Lower lobe of right lung (tissue), 2 donors: ENCODE measurements at regions not wholly inside any gene's neighbourhood (a gene's known extent, or its start where the extent isn't known, plus 50 kb on each side); places are given as distances from the start of the nearest gene placed in this dataset.

ENCODE experiments used
- ATAC-seq, 2 donors: fragments of 200-7000 bp; cut with Tn5 transposase; one replicate each; pipeline ENCODE4 v1.9.1; 2020 to 2022; ENCODE audit warnings: mild to moderate bottlenecking in 2 of 2, moderate library complexity in 2 of 2
- DNase-seq: peaks from one replicate; pipeline ENCODE4 v3.0.0-alpha.2; 2020
- H3K27ac ChIP-seq: fragments of 200-600 bp; one replicate; pipeline ENCODE4 v1.8.0; 2022
- H3K27me3 ChIP-seq: fragments of 200-600 bp; one replicate; pipeline ENCODE4 v1.8.0; 2022; ENCODE audit warnings: low read depth
- H3K36me3 ChIP-seq: fragments of 200-600 bp; one replicate; pipeline ENCODE4 v1.8.0; 2022; ENCODE audit warnings: mild to moderate bottlenecking
- H3K4me1 ChIP-seq: fragments of 200-600 bp; one replicate; pipeline ENCODE4 v1.8.0; 2022
- H3K4me3 ChIP-seq: fragments of 200-600 bp; one replicate; pipeline ENCODE4 v1.8.0; 2022; ENCODE audit warnings: mild to moderate bottlenecking
- H3K9me3 ChIP-seq: fragments of 200-600 bp; one replicate; pipeline ENCODE4 v1.8.0; 2022
- intact Hi-C: fragments of 100-400 bp; cut with DNase I; formaldehyde crosslinking; loops from one replicate; pipeline ENCODE4 v1.11.0; 2022
- TF ChIP-seq, protein P1 (sequence below): fragments of 200-600 bp; IDR thresholded peaks from one replicate; pipeline ENCODE4 v1.8.0; 2022; ENCODE audit warnings: antibody characterized with exemption, mild to moderate bottlenecking
- donor health status: DM: no; HTN: yes; CAD: no; lungs with severe emphysema.

DNA sequence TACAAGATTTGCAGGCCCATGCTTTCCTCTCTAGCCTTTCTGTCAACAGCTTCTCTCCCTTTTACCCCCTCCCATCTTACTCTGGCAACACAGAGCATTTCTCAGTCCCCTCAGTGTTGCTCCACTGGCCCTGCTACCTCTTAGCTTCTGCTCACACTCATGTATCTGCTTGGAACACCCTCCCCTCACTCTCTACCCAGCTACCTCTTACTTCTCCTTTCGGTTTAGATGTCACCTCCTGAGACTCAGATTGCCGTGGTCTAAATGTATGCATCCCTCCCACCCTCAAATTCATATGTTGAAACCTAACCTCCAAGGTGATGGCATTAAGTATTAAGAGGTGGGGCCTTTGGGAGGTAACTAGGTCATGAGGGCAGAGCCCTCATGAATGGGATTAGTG is 80.1 kb downstream of the FOXD2 start:
- DNase-seq (no peak), ATAC-seq (no peak)
- Histone ChIP-seq H3K27ac (no peak overlapping the region), H3K4me1 (no peaks in the 10 kb centered on the region), H3K9me3 (no peaks in the 10 kb centered on the region), H3K4me3 (no peak overlapping the region), H3K36me3 (no peaks in the 10 kb centered on the region), H3K27me3 (no peaks in the 10 kb centered on the region)
- TF ChIP-seq, protein P1, sequence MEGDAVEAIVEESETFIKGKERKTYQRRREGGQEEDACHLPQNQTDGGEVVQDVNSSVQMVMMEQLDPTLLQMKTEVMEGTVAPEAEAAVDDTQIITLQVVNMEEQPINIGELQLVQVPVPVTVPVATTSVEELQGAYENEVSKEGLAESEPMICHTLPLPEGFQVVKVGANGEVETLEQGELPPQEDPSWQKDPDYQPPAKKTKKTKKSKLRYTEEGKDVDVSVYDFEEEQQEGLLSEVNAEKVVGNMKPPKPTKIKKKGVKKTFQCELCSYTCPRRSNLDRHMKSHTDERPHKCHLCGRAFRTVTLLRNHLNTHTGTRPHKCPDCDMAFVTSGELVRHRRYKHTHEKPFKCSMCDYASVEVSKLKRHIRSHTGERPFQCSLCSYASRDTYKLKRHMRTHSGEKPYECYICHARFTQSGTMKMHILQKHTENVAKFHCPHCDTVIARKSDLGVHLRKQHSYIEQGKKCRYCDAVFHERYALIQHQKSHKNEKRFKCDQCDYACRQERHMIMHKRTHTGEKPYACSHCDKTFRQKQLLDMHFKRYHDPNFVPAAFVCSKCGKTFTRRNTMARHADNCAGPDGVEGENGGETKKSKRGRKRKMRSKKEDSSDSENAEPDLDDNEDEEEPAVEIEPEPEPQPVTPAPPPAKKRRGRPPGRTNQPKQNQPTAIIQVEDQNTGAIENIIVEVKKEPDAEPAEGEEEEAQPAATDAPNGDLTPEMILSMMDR = no peak
- intact Hi-C loops = no loop called here

DNA sequence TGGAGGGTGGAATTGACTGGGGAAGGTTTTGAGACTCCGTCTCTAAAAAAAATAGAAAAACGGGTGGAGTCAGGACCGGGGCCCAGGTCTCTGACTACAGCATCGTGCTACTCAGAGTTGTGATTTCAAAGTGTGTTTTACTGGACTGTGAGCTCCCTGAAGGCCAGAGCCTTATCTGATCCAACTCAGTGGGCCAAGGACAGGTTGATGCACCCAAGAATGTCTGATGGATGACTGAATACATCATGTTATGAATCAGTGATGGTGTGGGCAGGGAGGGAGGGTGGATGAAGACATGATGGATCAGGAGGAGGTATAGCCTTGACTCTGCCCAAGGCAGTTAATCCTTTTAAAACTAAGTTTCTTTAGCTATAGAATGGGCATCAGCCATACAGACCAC is 81.6 kb downstream of the FOXD2 start:
- no peaks in the 10 kb centered on the region for H3K36me3 ChIP-seq
- ATAC-seq = no peak
- TF ChIP-seq, protein P1 = no peak

DNA sequence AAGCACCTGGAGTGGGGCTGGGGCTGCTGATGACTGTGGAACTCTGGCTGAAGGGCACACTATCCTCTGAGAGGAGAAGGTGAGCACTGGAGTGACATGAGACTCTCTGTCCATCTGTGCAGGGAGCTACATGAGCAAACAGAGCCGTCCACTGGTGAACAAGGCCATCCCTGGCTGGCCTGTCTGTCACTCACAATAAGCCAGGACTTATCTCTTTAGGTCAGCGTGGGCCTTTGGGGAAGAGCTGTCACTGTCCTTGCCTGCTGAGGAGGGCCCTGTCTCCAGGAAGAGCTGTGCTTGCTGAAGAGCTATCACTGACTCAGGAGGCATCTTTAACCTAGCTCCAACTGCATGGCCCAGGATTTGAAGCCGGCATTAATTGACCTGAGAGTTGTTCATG is 82.1 kb downstream of the FOXD2 start:
- H3K27me3 ChIP-seq = peaks cover 5% of the 10 kb centered on the region
- intact Hi-C loops = no loop called here
- no peak overlapping the region for H3K27ac ChIP-seq
- H3K4me3 ChIP-seq = no peak overlapping the region
- ATAC-seq (no peak), DNase-seq (no peak)
- H3K9me3 ChIP-seq = no peaks in the 10 kb centered on the region
- no peaks in the 10 kb centered on the region for H3K36me3 ChIP-seq
- no peaks in the 10 kb centered on the region for H3K4me1 ChIP-seq
- TF ChIP-seq, protein P1 = no peak

More for the DNA sequence above, 81.6 kb downstream of the FOXD2 start:
- no peak overlapping the region for H3K4me3 ChIP-seq
- H3K27me3 ChIP-seq = peaks cover 5% of the 10 kb centered on the region
- no peaks in the 10 kb centered on the region for H3K9me3 ChIP-seq
- H3K4me1 ChIP-seq = no peaks in the 10 kb centered on the region
- no peak for DNase-seq
- intact Hi-C loops = no loop called here
- H3K27ac ChIP-seq = no peak overlapping the region

DNA sequence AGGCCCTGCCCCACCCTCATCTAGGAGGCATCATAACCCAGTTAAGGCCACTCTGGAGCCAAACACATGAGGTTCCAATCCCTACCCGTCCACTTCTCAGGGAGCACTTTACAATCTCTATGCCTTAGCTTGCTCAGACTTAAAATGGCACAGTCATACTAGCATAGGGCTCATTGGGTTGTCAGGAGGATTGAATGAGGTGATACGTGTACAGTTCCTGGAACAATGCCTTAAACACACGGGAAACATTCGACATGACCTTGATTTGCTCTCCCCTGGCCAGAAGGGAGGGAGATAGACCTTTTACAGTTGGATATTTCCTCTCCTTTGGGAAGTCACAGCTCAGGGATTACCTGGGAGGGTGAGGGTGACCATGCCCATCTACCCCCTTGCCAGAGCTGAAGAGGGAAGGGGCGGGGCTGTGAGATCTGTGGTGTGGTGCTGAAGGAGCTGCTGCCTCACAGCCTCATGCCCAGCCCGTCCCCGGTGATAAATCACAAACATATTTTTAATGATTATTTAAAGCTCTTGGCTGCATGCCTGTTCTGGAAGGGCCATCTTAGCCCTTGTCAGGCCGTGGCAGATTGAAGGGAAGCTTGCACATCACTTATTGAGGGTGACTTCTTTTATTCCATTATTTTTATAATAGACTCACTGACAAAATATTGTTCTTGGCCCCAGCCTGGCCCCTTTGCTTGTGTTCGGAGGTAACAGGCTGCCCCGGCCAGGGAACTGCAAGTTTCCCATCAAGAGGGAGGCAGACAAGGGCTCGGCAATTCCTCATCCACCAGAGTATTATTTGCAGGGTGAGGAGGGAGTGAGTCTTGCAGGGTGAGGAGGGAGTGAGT is 83.4 kb downstream of the FOXD2 start:
- H3K4me1 ChIP-seq = no peaks in the 10 kb centered on the region
- H3K9me3 ChIP-seq = no peaks in the 10 kb centered on the region
- intact Hi-C loops = no loop called here
- H3K27me3 ChIP-seq = peaks cover 5% of the 10 kb centered on the region
- TF ChIP-seq, protein P1 = no peak
- DNase-seq (no peak), ATAC-seq (no peak)
- no peak overlapping the region for H3K27ac ChIP-seq
- no peaks in the 10 kb centered on the region for H3K36me3 ChIP-seq
- H3K4me3 ChIP-seq = no peak overlapping the region

DNA sequence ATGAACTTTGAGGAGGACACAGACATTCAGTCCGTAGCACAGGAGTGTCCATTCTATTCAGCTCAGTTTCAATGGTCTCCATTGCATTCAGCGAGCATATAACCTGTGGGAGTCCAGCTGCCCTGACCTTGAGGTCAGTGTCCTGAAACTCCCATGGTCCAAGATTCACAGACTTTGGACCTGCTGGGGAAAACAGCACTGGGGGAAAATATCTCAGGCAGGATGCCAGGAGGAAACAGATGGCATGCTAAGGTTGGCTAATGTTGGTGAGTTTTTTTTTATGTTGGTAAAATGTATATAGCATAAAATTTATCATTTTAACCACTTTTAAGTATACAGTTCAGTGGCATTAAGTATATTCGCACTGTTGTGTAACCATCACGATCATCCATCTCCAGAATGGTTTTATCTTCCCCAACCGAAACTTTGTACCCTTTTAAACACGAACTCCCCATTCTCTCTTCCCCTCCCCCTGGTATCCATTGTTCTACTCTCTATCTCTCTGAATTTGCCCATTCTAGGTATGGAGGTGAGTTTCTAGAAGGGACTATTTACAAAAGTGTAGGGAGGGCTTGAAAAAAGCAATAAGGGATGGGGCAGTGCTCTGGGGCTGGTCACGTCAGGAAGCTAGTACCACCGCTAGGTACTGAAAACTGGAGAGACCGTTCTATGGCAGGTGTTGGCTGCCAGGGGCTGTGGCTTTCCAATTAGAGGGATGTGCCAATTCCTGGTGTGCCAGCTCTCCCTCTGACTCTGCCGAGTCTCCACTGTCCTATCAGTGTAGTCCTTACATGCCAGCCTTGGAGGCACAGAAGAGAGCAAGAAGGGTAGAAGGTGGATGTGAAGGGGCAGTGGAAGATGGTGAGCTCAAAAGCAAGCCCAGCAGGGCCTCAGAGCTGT is 85.3 kb downstream of the FOXD2 start:
- no peak overlapping the region for H3K4me3 ChIP-seq
- H3K9me3 ChIP-seq = no peaks in the 10 kb centered on the region
- no peak for DNase-seq
- peaks cover 5% of the 10 kb centered on the region for H3K27me3 ChIP-seq
- H3K4me1 ChIP-seq = no peaks in the 10 kb centered on the region
- intact Hi-C loops = no loop called here
- TF ChIP-seq, protein P1 = no peak
- no peak for ATAC-seq
- H3K36me3 ChIP-seq = no peaks in the 10 kb centered on the region
- no peak overlapping the region for H3K27ac ChIP-seq
